Endodermal cell (in vitro differentiated cells): ENCODE measurements at regions not wholly inside any gene's neighbourhood (a gene's known extent, or its start where the extent isn't known, plus 50 kb on each side); places are given as distances from the start of the nearest gene placed in this dataset.

Source experiments
- DNase-seq: peaks from one replicate; pipeline ENCODE4 v3.0.0-alpha.2; 2017
- H3K27ac ChIP-seq: 2 replicates; pipeline ENCODE4 v1.5.1; 2013; ENCODE audit warnings: mild to moderate bottlenecking, low read depth, low read length, moderate library complexity
- H3K27me3 ChIP-seq: 2 replicates; pipeline ENCODE4 v1.6.1; 2013; ENCODE audit warnings: mild to moderate bottlenecking, low read length, moderate library complexity; ENCODE audit not compliant: insufficient read depth, control insufficient read depth, poor library complexity, severe bottlenecking
- H3K36me3 ChIP-seq: 2 replicates; pipeline ENCODE4 v1.7.0; 2013; ENCODE audit warnings: mild to moderate bottlenecking, low read length, moderate library complexity; ENCODE audit not compliant: control insufficient read depth, insufficient read depth
- H3K4me1 ChIP-seq: one replicate; pipeline ENCODE4 v1.7.0; 2013; ENCODE audit warnings: low read length; ENCODE audit not compliant: control insufficient read depth, insufficient read depth
- H3K4me3 ChIP-seq: 2 replicates; pipeline ENCODE4 v1.5.1; 2013; ENCODE audit warnings: mild to moderate bottlenecking, low read length, moderate library complexity
- H3K9ac ChIP-seq: 2 replicates; pipeline ENCODE4 v1.6.1; 2013; ENCODE audit warnings: mild to moderate bottlenecking, low read length, moderate library complexity; ENCODE audit not compliant: poor library complexity, severe bottlenecking; ENCODE audit errors: extremely low read depth
- H3K9me3 ChIP-seq: 2 replicates; pipeline ENCODE4 v1.6.1; 2013; ENCODE audit warnings: mild to moderate bottlenecking, low read length, moderate library complexity; ENCODE audit not compliant: control insufficient read depth
- H3K27ac Mint-ChIP-seq: 2 replicates; pipeline ENCODE4 v1.8.0; 2020; ENCODE audit warnings: mixed read lengths
- H3K27me3 Mint-ChIP-seq: 2 replicates; pipeline ENCODE4 v1.8.0; 2021; ENCODE audit warnings: mild to moderate bottlenecking, mixed read lengths; ENCODE audit not compliant: insufficient read depth
- H3K36me3 Mint-ChIP-seq: 2 replicates; pipeline ENCODE4 v1.8.0; 2020; ENCODE audit warnings: low read depth, mixed read lengths
- H3K4me1 Mint-ChIP-seq: 2 replicates; pipeline ENCODE4 v1.8.0; 2020; ENCODE audit warnings: mixed read lengths
- H3K4me3 Mint-ChIP-seq: 2 replicates; pipeline ENCODE4 v1.8.0; 2020; ENCODE audit warnings: mild to moderate bottlenecking, moderate library complexity, mixed read lengths
- H3K9me3 Mint-ChIP-seq: 2 replicates; pipeline ENCODE4 v1.8.0; 2020; ENCODE audit warnings: mild to moderate bottlenecking, mixed read lengths
- WGBS, 2 experiments: methylation state at CpG; one replicate each; pipeline versions ENCODE4 v1.1.5 to v1.1.7; 2013; ENCODE audit warnings: missing lambda C conversion rate in 2 of 2, mixed read lengths in 1 of 2; ENCODE audit not compliant: insufficient coverage in 1 of 2, insufficient read length in 1 of 2; 5-methylcytosine and 5-hydroxymethylcytosine counted together
- TF ChIP-seq, protein P1 (sequence below): fragments of 200-600 bp; sonication (generic); conservative IDR thresholded peaks from 2 replicates; pipeline ENCODE4 v1.5.0; 2021; ENCODE audit warnings: antibody characterized with exemption, mild to moderate bottlenecking

DNA sequence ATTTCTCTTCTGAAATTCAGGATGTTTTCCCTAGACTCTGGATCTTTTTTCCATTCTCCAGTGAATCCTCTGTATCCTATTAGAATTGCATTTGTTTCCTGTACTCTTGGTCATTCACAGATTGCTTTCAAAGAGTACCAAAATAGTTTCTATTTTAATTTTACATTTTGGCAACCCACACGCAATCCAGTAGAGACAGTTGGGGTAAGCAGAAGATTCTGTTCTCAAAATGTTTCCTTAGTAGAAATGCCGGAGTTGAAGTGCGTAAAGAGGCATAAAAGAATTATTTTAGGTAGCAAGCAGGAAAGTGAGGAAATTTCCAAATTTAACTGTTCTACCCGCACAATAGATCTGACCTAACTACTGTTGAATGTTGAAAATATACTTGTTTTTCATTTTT, 842.4 kb downstream of the LUZP2 start:
- Mint-ChIP-seq H3K9me3 (no peaks in the 10 kb centered on the region), H3K27me3 (no peaks in the 10 kb centered on the region), H3K4me3 (no peak overlapping the region), H3K36me3 (no peaks in the 10 kb centered on the region), H3K4me1 (no peaks in the 10 kb centered on the region), H3K27ac (no peak overlapping the region)
- H3K4me3 ChIP-seq, result no peak overlapping the region
- no peaks in the 10 kb centered on the region for H3K9me3 ChIP-seq
- no peaks in the 10 kb centered on the region for H3K27me3 ChIP-seq
- no peaks in the 10 kb centered on the region for H3K4me1 ChIP-seq
- no peaks in the 10 kb centered on the region for H3K36me3 ChIP-seq
- no peak for DNase-seq
- TF ChIP-seq, protein P1, sequence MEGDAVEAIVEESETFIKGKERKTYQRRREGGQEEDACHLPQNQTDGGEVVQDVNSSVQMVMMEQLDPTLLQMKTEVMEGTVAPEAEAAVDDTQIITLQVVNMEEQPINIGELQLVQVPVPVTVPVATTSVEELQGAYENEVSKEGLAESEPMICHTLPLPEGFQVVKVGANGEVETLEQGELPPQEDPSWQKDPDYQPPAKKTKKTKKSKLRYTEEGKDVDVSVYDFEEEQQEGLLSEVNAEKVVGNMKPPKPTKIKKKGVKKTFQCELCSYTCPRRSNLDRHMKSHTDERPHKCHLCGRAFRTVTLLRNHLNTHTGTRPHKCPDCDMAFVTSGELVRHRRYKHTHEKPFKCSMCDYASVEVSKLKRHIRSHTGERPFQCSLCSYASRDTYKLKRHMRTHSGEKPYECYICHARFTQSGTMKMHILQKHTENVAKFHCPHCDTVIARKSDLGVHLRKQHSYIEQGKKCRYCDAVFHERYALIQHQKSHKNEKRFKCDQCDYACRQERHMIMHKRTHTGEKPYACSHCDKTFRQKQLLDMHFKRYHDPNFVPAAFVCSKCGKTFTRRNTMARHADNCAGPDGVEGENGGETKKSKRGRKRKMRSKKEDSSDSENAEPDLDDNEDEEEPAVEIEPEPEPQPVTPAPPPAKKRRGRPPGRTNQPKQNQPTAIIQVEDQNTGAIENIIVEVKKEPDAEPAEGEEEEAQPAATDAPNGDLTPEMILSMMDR, result no peak
- H3K27ac ChIP-seq, result no peak overlapping the region
- WGBS, 2 experiments, result 93 to 95% methylated on average over 3 to 4 of the region's 4 CpGs
- no peak overlapping the region for H3K9ac ChIP-seq

DNA sequence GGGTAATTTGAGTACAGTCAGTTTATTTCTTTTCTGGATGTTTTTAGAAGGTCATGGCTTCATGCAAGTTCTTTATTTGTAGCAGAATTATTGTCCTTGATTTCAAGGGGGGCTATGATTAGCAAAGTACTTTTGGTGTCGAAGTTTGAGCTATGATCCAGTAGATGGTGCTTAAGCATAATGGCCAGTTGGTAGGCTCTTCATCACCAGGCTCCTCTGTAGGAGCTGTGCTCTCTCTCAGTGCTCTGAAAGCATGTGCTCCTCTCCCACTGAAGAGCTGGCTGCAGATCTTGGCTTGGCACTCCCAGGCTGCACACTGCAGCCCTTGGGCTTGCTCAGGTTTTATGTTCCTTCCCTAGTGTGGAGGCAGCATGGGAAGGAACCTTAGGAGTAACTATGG, 852.7 kb downstream of the LUZP2 start:
- Histone ChIP-seq H3K27me3 (no peaks in the 10 kb centered on the region), H3K36me3 (no peaks in the 10 kb centered on the region), H3K9me3 (no peaks in the 10 kb centered on the region), H3K9ac (no peak overlapping the region), H3K4me3 (no peak overlapping the region), H3K27ac (no peak overlapping the region), H3K4me1 (no peaks in the 10 kb centered on the region)
- H3K4me1 Mint-ChIP-seq, result no peaks in the 10 kb centered on the region
- no peaks in the 10 kb centered on the region for H3K27me3 Mint-ChIP-seq
- WGBS, 2 experiments, result 94 to 100% methylated on average over 1 of the region's 1 CpG
- TF ChIP-seq, protein P1, result peak; percentile 35
- H3K4me3 Mint-ChIP-seq, result no peak overlapping the region
- no peak overlapping the region for H3K27ac Mint-ChIP-seq
- no peaks in the 10 kb centered on the region for H3K36me3 Mint-ChIP-seq
- peaks cover 12% of the 10 kb centered on the region for H3K9me3 Mint-ChIP-seq
- DNase-seq, result no peak

DNA sequence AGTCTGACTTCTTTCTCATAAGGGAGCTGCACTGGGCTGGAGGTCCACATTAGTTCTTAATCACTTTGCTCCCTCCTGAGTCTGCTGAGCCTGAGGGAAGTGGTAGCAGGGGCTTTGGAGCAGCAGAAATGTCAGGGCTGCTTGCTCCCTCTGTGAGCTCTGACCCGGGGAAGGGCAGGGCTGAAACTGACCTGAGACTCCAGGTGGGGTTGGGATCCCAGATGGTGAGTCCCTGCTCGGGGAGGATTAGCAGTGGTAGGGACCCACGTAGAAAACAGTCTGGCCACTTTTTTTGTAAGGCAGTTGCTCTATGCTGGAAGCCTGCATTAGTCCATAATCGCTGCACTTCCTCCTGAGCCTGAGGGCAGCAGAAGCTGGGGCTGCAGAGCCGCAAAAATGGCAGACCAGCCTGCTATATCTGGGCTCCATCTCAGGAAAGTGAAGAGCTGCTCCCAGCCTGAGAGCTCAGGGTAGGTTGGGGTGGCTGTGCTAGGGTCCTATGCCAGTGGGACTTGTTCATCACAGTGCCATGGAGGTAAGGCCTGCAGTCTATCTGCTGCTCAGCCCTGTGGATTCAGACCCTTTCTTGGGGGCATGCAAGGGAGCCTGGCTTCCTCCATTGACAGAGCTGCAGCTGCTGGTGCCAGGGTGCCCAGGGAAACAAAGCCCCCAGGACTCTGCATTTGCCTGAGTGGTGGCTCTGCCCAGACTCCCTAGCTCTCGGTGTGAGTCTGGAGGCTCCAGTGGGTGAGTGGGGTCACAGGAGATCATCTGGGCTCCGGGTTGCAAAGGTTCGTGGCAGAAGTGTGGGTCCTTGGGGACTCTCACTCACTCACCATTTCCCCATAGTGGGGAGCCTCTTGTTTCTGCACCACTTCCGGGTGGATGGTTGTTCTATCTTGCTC, 854.3 kb downstream of the LUZP2 start:
- Mint-ChIP-seq H3K27ac (no peak overlapping the region), H3K4me1 (peaks cover 6% of the 10 kb centered on the region), H3K36me3 (no peaks in the 10 kb centered on the region), H3K4me3 (no peak overlapping the region), H3K27me3 (no peaks in the 10 kb centered on the region), H3K9me3 (peaks cover 12% of the 10 kb centered on the region)
- H3K4me1 ChIP-seq, result no peaks in the 10 kb centered on the region
- no peaks in the 10 kb centered on the region for H3K9me3 ChIP-seq
- H3K27ac ChIP-seq, result no peak overlapping the region
- WGBS, 2 experiments, result 93% methylated on average over 7 to 9 of the region's 9 CpGs
- no peaks in the 10 kb centered on the region for H3K36me3 ChIP-seq
- DNase-seq, result no peak
- no peak overlapping the region for H3K4me3 ChIP-seq
- H3K27me3 ChIP-seq, result no peaks in the 10 kb centered on the region
- TF ChIP-seq, protein P1, result no peak
- no peak overlapping the region for H3K9ac ChIP-seq
